NB4 (cell line): ENCODE measurements at regions not wholly inside any gene's neighbourhood (a gene's known extent, or its start where the extent isn't known, plus 50 kb on each side); places are given as distances from the start of the nearest gene placed in this dataset.

Experiments
- MYC ChIP-seq: IDR thresholded peaks from 2 replicates; pipeline ENCODE4 v1.6.1; 2011; ENCODE audit warnings: low read depth, low read length
- POLR2A ChIP-seq: IDR thresholded peaks from 2 replicates; pipeline ENCODE4 v1.6.1; 2011; ENCODE audit warnings: mild to moderate bottlenecking; ENCODE audit not compliant: insufficient read length; ENCODE audit errors: extremely low read depth

GRCh38 chr14:35231207-35231760 is 60.9 kb upstream of the PSMA6 start:
- TF ChIP-seq MYC (no peak), POLR2A (no peak)
